Neural progenitor cell (in vitro differentiated cells): ENCODE measurements at regions not wholly inside any gene's neighbourhood (a gene's known extent, or its start where the extent isn't known, plus 50 kb on each side); places are given as distances from the start of the nearest gene placed in this dataset.

Experiments
- CTCF ChIP-seq: fragments of 200-600 bp; sonication (generic); IDR thresholded peaks from 2 replicates; pipeline ENCODE4 v1.5.1; 2017; ENCODE audit warnings: antibody characterized with exemption, mild to moderate bottlenecking
- EZH2 ChIP-seq: fragments of 200-600 bp; sonication (generic); IDR thresholded peaks from 2 replicates; pipeline ENCODE4 v1.6.1; 2017; ENCODE audit warnings: antibody characterized with exemption, mild to moderate bottlenecking, moderate library complexity
- EZH2phosphoT487 ChIP-seq: fragments of 200-600 bp; sonication (generic); IDR thresholded peaks from 2 replicates; pipeline ENCODE4 v1.6.1; 2017; ENCODE audit warnings: antibody characterized with exemption

GRCh38 chr20:57928181-57928967, 218.6 kb upstream of the PMEPA1 start:
- no peak for TF ChIP-seq CTCF
- TF ChIP-seq EZH2phosphoT487 = no peak
- TF ChIP-seq EZH2 = no peak
